Astrocyte (in vitro differentiated cells and primary cell): ENCODE measurements at regions not wholly inside any gene's neighbourhood (a gene's known extent, or its start where the extent isn't known, plus 50 kb on each side); places are given as distances from the start of the nearest gene placed in this dataset.

Experiments used
- EZH2 ChIP-seq: IDR thresholded peaks from 2 replicates; pipeline ENCODE4 v1.6.1; 2012; ENCODE audit warnings: mild to moderate bottlenecking, low read length, inconsistent platforms; ENCODE audit not compliant: insufficient read depth
- TF ChIP-seq, protein P1 (sequence below): IDR thresholded peaks from 2 replicates; pipeline ENCODE4 v1.5.1; 2011; ENCODE audit warnings: low read depth, mild to moderate bottlenecking, inconsistent platforms, low read length, moderate library complexity; ENCODE audit not compliant: insufficient read depth

DNA sequence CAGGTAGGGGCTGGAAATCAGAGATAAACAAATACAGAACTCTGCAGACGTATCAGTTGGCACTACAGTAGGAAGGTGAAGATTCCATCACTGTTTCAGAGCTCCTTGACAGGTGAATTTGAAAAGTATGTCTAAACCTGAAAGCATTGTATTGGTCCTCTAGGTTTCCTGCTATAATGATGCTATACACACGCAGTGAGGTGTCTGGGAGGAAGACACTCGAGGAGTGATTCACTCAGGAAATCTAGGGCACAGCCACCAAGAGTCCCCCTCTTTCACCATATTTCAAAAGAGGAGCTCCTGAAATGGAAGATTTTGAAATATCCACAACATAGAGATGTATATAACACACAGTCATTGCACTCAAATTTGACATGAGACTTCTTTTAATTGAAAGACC is 331.0 kb upstream of the DACH1 start:
- TF ChIP-seq, protein P1, sequence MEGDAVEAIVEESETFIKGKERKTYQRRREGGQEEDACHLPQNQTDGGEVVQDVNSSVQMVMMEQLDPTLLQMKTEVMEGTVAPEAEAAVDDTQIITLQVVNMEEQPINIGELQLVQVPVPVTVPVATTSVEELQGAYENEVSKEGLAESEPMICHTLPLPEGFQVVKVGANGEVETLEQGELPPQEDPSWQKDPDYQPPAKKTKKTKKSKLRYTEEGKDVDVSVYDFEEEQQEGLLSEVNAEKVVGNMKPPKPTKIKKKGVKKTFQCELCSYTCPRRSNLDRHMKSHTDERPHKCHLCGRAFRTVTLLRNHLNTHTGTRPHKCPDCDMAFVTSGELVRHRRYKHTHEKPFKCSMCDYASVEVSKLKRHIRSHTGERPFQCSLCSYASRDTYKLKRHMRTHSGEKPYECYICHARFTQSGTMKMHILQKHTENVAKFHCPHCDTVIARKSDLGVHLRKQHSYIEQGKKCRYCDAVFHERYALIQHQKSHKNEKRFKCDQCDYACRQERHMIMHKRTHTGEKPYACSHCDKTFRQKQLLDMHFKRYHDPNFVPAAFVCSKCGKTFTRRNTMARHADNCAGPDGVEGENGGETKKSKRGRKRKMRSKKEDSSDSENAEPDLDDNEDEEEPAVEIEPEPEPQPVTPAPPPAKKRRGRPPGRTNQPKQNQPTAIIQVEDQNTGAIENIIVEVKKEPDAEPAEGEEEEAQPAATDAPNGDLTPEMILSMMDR: no peak
- TF ChIP-seq EZH2: no peak
